ENCODE measurements at regions not wholly inside any gene's neighbourhood (a gene's known extent, or its start where the extent isn't known, plus 50 kb on each side); places are given as distances from the start of the nearest gene placed in this dataset.
"Not testable (repeated sequence)": the region's sequence is repeated elsewhere in the genome, so short reads cannot be mapped to it uniquely, and the experiment has no call there.

- no peak for DNase-seq (ENCODE audit: low read depth in 2 of 2)
Measured at GRCh38 chr4:101418466-101418865, 71.1 kb upstream of the PPP3CA start.

DNA sequence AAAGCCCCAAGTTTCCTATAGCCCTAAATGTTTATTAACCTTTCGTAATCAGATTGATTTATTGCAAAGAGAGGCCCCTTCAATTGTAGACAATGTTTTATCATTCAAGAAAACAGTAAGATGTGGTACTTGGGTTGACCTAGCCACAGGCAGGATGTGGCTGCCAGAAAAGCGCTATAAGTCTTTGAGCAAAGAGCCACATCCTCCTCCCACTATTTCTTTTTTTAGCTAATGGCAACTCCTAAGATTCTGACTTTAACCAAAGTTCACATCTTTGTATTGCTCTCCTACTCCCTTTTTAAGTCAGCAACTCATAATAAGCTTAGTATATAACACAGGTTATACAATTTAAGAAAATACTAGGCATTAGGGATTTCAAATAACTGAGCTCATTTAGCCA, 70.7 kb upstream of the PPP3CA start:
- peak; percentile 26 to 51 for DNase-seq (ENCODE audit: low read depth in 2 of 2)

DNA sequence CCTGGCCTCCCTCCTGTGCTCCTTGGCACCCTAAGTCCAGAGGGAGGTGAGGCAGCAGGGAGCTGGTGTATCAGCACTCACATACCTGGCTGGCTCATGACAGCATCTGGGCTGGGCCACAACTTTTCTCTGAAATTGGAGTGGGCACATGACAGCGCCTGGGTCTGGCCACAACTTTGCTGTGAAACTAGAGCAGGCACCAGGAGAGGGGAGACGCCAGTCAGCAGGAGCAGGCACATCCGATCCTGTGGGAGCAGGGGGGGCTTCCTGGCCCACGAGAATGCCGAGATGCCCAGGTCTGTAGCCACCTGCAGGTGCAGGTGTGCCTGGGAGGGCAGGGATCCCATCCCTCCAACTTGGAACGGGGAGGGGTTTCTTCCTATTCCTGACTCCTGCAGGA, 69.7 kb upstream of the PPP3CA start:
- DNase-seq (ENCODE audit: low read depth in 2 of 2): no peak

GRCh38 chr4:101415962-101416361, 68.6 kb upstream of the PPP3CA start:
- DNase-seq (ENCODE audit: low read depth in 2 of 2): no peak

DNA sequence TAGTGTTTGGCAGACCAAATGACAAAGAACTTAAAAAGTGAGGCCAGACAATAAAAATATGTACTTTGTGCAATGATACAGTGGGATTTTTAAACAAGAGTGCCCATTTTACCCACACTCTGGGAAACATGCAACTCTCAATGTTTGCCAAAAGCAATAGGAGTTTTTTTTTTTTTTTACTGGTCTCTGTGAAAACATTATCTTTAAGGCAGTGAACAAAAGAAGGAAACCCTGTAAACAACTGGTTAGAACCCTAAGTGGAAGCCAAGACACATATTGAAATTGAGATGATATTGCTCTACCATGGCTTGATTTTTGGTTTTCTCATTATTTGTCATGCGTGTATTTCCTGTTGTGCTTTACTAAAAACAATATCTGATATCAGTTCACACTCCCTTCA, 67.2 kb upstream of the PPP3CA start:
- no peak for DNase-seq (ENCODE audit: low read depth in 2 of 2)

- no peak for DNase-seq (ENCODE audit: low read depth in 2 of 2)
Measured at GRCh38 chr4:101411926-101412325, 64.6 kb upstream of the PPP3CA start.

DNA sequence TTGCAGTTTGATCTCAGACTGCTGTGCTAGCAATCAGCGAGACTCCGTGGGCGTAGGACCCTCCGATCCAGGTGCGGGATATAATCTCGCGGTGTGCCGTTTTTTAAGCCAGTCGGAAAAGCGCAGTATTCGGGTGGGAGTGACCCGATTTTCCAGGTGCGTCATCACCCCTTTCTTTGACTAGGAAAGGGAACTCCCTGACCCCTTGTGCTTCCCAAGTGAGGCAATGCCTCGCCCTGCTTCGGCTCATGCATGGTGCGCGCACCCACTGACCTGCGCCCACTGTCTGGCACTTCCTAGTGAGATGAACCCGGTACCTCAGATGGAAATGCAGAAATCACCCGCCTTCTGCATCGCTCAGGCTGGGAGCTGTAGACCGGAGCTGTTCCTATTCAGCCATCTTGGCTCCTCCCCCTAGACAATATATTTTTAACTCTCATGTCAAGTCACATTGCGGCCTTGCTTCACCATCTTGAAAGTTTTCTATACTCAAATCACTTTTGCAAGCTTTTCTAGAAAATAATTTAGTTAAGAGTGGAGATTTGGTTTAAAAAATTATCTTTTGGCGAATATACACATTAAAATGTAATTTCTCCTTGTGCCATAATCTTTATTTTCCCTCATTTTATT, 64.1 kb upstream of the PPP3CA start:
- DNase-seq (ENCODE audit: low read depth in 2 of 2): not testable (repeated sequence)

GRCh38 chr4:101400096-101400495, 52.8 kb upstream of the PPP3CA start:
- no peak for DNase-seq (ENCODE audit: low read depth in 2 of 2)

DNA sequence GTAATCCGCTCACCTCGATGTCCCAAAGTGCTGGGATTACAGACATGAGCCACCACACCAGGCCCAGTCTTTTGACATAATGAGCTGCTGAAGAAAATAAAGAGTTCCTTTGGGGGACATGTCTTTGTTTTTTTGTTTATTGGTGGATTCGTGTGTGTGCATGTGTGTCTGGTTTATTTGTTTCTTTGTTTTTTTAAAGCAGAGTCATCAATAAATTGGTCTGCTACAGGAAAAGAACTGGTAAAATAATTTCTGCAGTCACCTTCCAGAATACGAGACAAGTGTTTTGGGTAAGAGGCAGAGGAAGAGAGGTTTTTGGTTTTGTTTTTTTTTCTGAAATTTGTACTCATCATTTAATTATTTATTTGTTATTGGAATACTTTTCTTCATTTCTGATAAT, 51.5 kb upstream of the PPP3CA start:
- no peak for DNase-seq (ENCODE audit: low read depth in 2 of 2)

Measured in stimulated activated CD8-positive, alpha-beta memory T cell treated with anti-CD3 and anti-CD28 coated beads, Interleukin-2, amount 100 ng/mL, for 48 hours (primary cell).